Endothelial cell of umbilical vein (primary cell): ENCODE measurements at regions not wholly inside any gene's neighbourhood (a gene's known extent, or its start where the extent isn't known, plus 50 kb on each side); places are given as distances from the start of the nearest gene placed in this dataset.

ENCODE experiments used
- BruUV-seq: library from RNA; stranded (reverse); fragments of 400-500 nt; replicated peaks from 2 replicates; lab custom pipeline; 2021; lab: Mats Ljungman, UMichigan
- CTCF ChIA-PET: fragments of 300-600, 350-600 bp; sonication (Branson Sonifier 250); formaldehyde crosslinking; loops from one replicate; lab custom pipeline; 2021; ENCODE audit warnings: antibody characterized with exemption, inconsistent platforms; lab: Charles Lee
- POLR2A ChIA-PET: fragments of 300-600, 350-600 bp; sonication (Branson Sonifier 250); formaldehyde crosslinking; loops from one replicate; lab custom pipeline; 2021; ENCODE audit warnings: antibody characterized with exemption, inconsistent platforms; lab: Charles Lee
- DNase-seq: peaks from one replicate; pipeline ENCODE4 v3.0.0-alpha.2; 2011; ENCODE audit warnings: low read depth, low spot score
- FAIRE-seq: peaks from 2 replicates; lab custom pipeline; 2011; peaks lifted over from hg19 to GRCh38; lab: Jason Lieb, UNC
- H2AFZ ChIP-seq: 2 replicates; pipeline ENCODE4 v1.6.0; 2012; ENCODE audit warnings: low read depth, low read length, control low read depth, inconsistent platforms
- H3K27ac ChIP-seq: 2 replicates; pipeline ENCODE4 v1.5.1; 2011; ENCODE audit warnings: low read depth, mild to moderate bottlenecking, control low read depth, low read length, moderate library complexity; ENCODE audit not compliant: insufficient read depth
- H3K27me3 ChIP-seq, 2 experiments: 2 replicates each; pipeline versions ENCODE4 v1.6.0 to v1.6.1; 2011; ENCODE audit warnings: low read length in 2 of 2, mixed read lengths in 1 of 2; ENCODE audit not compliant: control insufficient read depth in 2 of 2, insufficient read depth in 2 of 2
- H3K36me3 ChIP-seq, 2 experiments: 2 replicates in 1 of 2; 3 replicates in 1 of 2; pipeline ENCODE4 v1.5.1; 2011; ENCODE audit warnings: low read length in 2 of 2, mild to moderate bottlenecking in 1 of 2, moderate library complexity in 1 of 2; ENCODE audit not compliant: control insufficient read depth in 2 of 2, insufficient read depth in 2 of 2; ENCODE audit errors: extremely low read depth in 1 of 2
- H3K4me1 ChIP-seq: 3 replicates; pipeline ENCODE4 v1.5.1; 2011; ENCODE audit warnings: mild to moderate bottlenecking, low read length; ENCODE audit not compliant: control insufficient read depth, insufficient read depth; ENCODE audit errors: extremely low read depth
- H3K4me2 ChIP-seq: 2 replicates; pipeline ENCODE4 v1.6.1; 2011; ENCODE audit warnings: low read length, control low read depth, mixed read lengths; ENCODE audit not compliant: insufficient read depth
- H3K4me3 ChIP-seq, 3 experiments: fragments of 200-600 bp in 1 of 3; sonication (generic), shearing (Covaris generic) in 1 of 3; replicated peaks in 1 of 3; 2 replicates each; pipeline ENCODE4 v1.5.1; 2011 to 2016; ENCODE audit warnings: control low read depth in 3 of 3, low read length in 3 of 3, mild to moderate bottlenecking in 2 of 3, inconsistent platforms in 1 of 3, low read depth in 1 of 3, moderate library complexity in 1 of 3; ENCODE audit not compliant: insufficient read depth in 1 of 3
- H3K79me2 ChIP-seq: 2 replicates; pipeline ENCODE4 v1.6.0; 2012; ENCODE audit warnings: low read length, inconsistent platforms; ENCODE audit not compliant: control insufficient read depth, insufficient read depth
- H3K9ac ChIP-seq: replicated peaks from 2 replicates; pipeline ENCODE3; 2011; ENCODE audit warnings: low read length, control low read depth; ENCODE audit not compliant: insufficient read depth; ENCODE audit errors: extremely low read depth
- H3K9me1 ChIP-seq: replicated peaks from 3 replicates; pipeline ENCODE4 v1.6.0; 2011; ENCODE audit warnings: mild to moderate bottlenecking, low read length; ENCODE audit not compliant: control insufficient read depth, insufficient read depth; ENCODE audit errors: extremely low read depth
- H3K9me3 ChIP-seq: replicated peaks from 2 replicates; pipeline ENCODE4 v1.5.1; 2012; ENCODE audit warnings: low read length, inconsistent platforms; ENCODE audit not compliant: control insufficient read depth, insufficient read depth
- H4K20me1 ChIP-seq: replicated peaks from 2 replicates; pipeline ENCODE3; 2011; ENCODE audit warnings: mild to moderate bottlenecking, low read length; ENCODE audit not compliant: control insufficient read depth, insufficient read depth; ENCODE audit errors: extremely low read depth
- EZH2 ChIP-seq: IDR thresholded peaks from 2 replicates; pipeline ENCODE4 v1.6.1; 2012; ENCODE audit warnings: borderline replicate concordance, low read depth, mild to moderate bottlenecking, moderate library complexity, low read length, inconsistent platforms; ENCODE audit not compliant: severe bottlenecking
- FOS ChIP-seq: IDR thresholded peaks from 2 replicates; pipeline ENCODE4 v1.6.1; 2011; ENCODE audit warnings: mild to moderate bottlenecking, low read length, moderate library complexity, borderline replicate concordance; ENCODE audit not compliant: insufficient read depth
- JUN ChIP-seq: IDR thresholded peaks from 2 replicates; pipeline ENCODE4 v1.6.1; 2011; ENCODE audit warnings: borderline replicate concordance, low read depth; ENCODE audit not compliant: insufficient read length, insufficient read depth
- MYC ChIP-seq: IDR thresholded peaks from one replicate; pipeline ENCODE4 v1.6.1; 2011; ENCODE audit warnings: mild to moderate bottlenecking, low read depth, low read length
- POLR2A ChIP-seq: IDR thresholded peaks from 2 replicates; pipeline ENCODE4 v1.6.1; 2012; ENCODE audit warnings: low read depth, mild to moderate bottlenecking, control low read depth, low read length
- POLR2AphosphoS5 ChIP-seq: IDR thresholded peaks from 2 replicates; pipeline ENCODE4 v1.6.1; 2012; ENCODE audit warnings: low read depth, mild to moderate bottlenecking, control low read depth, low read length, moderate library complexity; ENCODE audit not compliant: insufficient read depth
- dilution Hi-C: fragments of 300-500 bp; cut with MboI; formaldehyde crosslinking; loops from one replicate; pipeline ENCODE4 v1.15.0; 2019; ENCODE audit warnings: low sequenced_read_pairs; ENCODE audit not compliant: extremely low pct_ligation_motif_present
- intact Hi-C: fragments of 100-400 bp; cut with micrococcal nuclease; formaldehyde crosslinking; loops from one replicate; pipeline ENCODE4 v1.10.0; 2022
- TF ChIP-seq, protein P1 (sequence below), 2 donors: IDR thresholded peaks; 1 replicate in 1 of 2; 2 replicates in 1 of 2; pipeline ENCODE4 v1.5.1; 2011; ENCODE audit warnings: low read length in 2 of 2, mild to moderate bottlenecking in 2 of 2, moderate library complexity in 2 of 2, control low read depth in 1 of 2, inconsistent platforms in 1 of 2, low read depth in 1 of 2; ENCODE audit not compliant: insufficient read depth in 1 of 2; ENCODE audit errors: extremely low read depth in 1 of 2

DNA sequence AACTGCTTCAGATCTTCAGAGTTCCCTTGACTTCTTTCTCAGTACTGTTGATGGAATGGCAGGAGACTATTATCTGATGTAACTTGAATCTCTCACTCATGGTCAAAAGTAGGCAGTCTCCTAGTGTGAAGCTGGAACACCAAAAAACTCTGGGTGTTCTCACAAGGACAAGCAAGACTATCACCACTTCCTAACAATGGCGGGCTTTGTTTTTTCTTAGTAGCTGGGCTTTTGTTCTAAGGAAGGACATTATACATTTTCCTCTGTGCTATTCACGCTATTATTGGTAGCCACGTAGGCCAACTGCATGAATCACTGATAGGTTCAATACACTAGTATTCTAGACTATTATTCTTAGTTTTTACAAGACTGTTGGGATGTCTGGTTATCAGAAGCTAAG, 67.7 kb upstream of the ATG10 start:
- no peaks in the 10 kb centered on the region for H3K36me3 ChIP-seq
- H3K4me3 ChIP-seq: no peak overlapping the region
- POLR2A ChIA-PET: no interaction called here
- H3K27me3 ChIP-seq: peaks cover 2% of the 10 kb centered on the region in 2 experiments
- intact Hi-C loops (no loop called here), dilution Hi-C loops (no loop called here)
- CTCF ChIA-PET: no interaction called here
- no peaks in the 10 kb centered on the region for H4K20me1 ChIP-seq
- BruUV-seq: no TSS peak
- no peak overlapping the region for H2AFZ ChIP-seq
- H3K4me2 ChIP-seq: no peak overlapping the region
- no peaks in the 10 kb centered on the region for H3K79me2 ChIP-seq
- no peak overlapping the region for H3K27ac ChIP-seq
- H3K9me3 ChIP-seq: no peaks in the 10 kb centered on the region
- DNase-seq: no peak
- no peak overlapping the region for H3K9ac ChIP-seq
- TF ChIP-seq POLR2A (no peak), POLR2AphosphoS5 (no peak), JUN (no peak), FOS (no peak)
- TF ChIP-seq, protein P1, sequence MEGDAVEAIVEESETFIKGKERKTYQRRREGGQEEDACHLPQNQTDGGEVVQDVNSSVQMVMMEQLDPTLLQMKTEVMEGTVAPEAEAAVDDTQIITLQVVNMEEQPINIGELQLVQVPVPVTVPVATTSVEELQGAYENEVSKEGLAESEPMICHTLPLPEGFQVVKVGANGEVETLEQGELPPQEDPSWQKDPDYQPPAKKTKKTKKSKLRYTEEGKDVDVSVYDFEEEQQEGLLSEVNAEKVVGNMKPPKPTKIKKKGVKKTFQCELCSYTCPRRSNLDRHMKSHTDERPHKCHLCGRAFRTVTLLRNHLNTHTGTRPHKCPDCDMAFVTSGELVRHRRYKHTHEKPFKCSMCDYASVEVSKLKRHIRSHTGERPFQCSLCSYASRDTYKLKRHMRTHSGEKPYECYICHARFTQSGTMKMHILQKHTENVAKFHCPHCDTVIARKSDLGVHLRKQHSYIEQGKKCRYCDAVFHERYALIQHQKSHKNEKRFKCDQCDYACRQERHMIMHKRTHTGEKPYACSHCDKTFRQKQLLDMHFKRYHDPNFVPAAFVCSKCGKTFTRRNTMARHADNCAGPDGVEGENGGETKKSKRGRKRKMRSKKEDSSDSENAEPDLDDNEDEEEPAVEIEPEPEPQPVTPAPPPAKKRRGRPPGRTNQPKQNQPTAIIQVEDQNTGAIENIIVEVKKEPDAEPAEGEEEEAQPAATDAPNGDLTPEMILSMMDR (IDR thresholded peaks at IDR 0.05; ENCODE audit: extremely low read depth in 1 of 2, insufficient read depth in 1 of 2, low read depth in 1 of 2, low read length in 2 of 2): no peak
- no peaks in the 10 kb centered on the region for H3K4me1 ChIP-seq
- no peaks in the 10 kb centered on the region for H3K9me1 ChIP-seq
- FAIRE-seq: no peak

DNA sequence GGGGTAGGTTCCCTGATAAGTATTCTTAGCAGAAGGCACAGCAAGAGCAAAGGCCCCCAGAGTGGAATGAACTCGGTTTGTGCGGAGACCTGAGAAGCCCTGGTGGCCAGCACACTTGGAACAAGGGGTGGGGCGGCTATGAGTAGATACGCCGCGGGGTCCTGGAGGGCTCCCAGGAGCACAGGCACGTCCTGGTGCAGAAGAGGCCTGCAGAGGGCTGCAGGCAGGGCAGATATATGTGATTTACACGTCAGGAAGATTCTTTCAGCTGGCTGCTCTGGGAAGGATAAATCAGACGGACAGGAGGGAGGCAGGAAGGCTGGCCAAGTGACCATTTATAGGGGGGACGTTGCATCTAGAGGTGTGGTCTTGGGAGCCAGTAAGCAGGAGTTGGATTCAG, 70.2 kb upstream of the ATG10 start:
- dilution Hi-C loops: no loop called here
- ChIA-PET POLR2A (no interaction called here), CTCF (no interaction called here)
- DNase-seq (no peak), FAIRE-seq (no peak)
- Histone ChIP-seq H3K4me1 (no peaks in the 10 kb centered on the region), H3K79me2 (no peaks in the 10 kb centered on the region), H3K27me3 (peaks cover 2% of the 10 kb centered on the region in 2 experiments), H3K9me3 (no peaks in the 10 kb centered on the region), H4K20me1 (no peaks in the 10 kb centered on the region), H3K36me3 (no peaks in the 10 kb centered on the region), H3K9ac (no peak overlapping the region), H2AFZ (no peak overlapping the region), H3K4me3 (no peak overlapping the region), H3K4me2 (no peak overlapping the region), H3K9me1 (no peaks in the 10 kb centered on the region), H3K27ac (no peak overlapping the region)
- BruUV-seq: no TSS peak
- TF ChIP-seq MYC: no peak
- TF ChIP-seq FOS: no peak
- TF ChIP-seq EZH2: no peak
- intact Hi-C loops: no loop called here
